Putamen (tissue), 1 donor: ENCODE measurements at regions not wholly inside any gene's neighbourhood (a gene's known extent, or its start where the extent isn't known, plus 50 kb on each side); places are given as distances from the start of the nearest gene placed in this dataset.

Experiments used
- DNase-seq: peaks from one replicate; pipeline ENCODE4 v3.0.0-alpha.2; 2016; ENCODE audit warnings: low spot score

- no peak for DNase-seq
These were observed 57.0 kb upstream of the DIO3 start for GRCh38 chr14:101504096-101504948.

GRCh38 chr14:101505236-101505970 lies 55.9 kb upstream of the DIO3 start:
- no peak for DNase-seq

- DNase-seq = no peak
These were observed 54.9 kb upstream of the DIO3 start for GRCh38 chr14:101506211-101506925.

GRCh38 chr14:101506926-101507835 lies 54.1 kb upstream of the DIO3 start:
- DNase-seq = no peak

- DNase-seq = no peak
These were observed 53.5 kb upstream of the DIO3 start for GRCh38 chr14:101507836-101508150.

- DNase-seq = no peak
These were observed 52.9 kb upstream of the DIO3 start for GRCh38 chr14:101508196-101508947.

GRCh38 chr14:101508948-101509729 lies 52.2 kb upstream of the DIO3 start:
- DNase-seq = no peak

- peak; percentile 33 for DNase-seq
These were observed 51.4 kb upstream of the DIO3 start for GRCh38 chr14:101509730-101510371.

GRCh38 chr14:101511199-101511598 lies 50.1 kb upstream of the DIO3 start:
- DNase-seq = no peak
